Hepatocyte (in vitro differentiated cells): ENCODE measurements at regions not wholly inside any gene's neighbourhood (a gene's known extent, or its start where the extent isn't known, plus 50 kb on each side); places are given as distances from the start of the nearest gene placed in this dataset.

ENCODE experiments used
- DNase-seq: peaks from one replicate; pipeline ENCODE4 v3.0.0-alpha.2; 2016; ENCODE audit warnings: low spot score
- H2AFZ ChIP-seq: fragments of 200-600 bp; sonication (generic); 2 replicates; pipeline ENCODE4 v1.6.0; 2016; ENCODE audit warnings: antibody characterized with exemption, mild to moderate bottlenecking
- H3K27ac ChIP-seq: fragments of 200-600 bp; sonication (generic); 2 replicates; pipeline ENCODE4 v1.5.1; 2016; ENCODE audit warnings: mild to moderate bottlenecking
- H3K27me3 ChIP-seq: fragments of 200-600 bp; sonication (generic); 2 replicates; pipeline ENCODE4 v1.6.1; 2016
- H3K36me3 ChIP-seq: fragments of 200-600 bp; sonication (generic); replicated peaks from 2 replicates; pipeline ENCODE4 v1.5.1; 2016; ENCODE audit warnings: low read depth; ENCODE audit not compliant: insufficient read depth
- H3K4me1 ChIP-seq: fragments of 200-600 bp; sonication (generic); 2 replicates; pipeline ENCODE4 v1.5.1; 2016; ENCODE audit warnings: mild to moderate bottlenecking, moderate library complexity; ENCODE audit not compliant: insufficient read depth
- H3K4me2 ChIP-seq: fragments of 200-600 bp; sonication (generic); 2 replicates; pipeline ENCODE4 v1.6.0; 2016
- H3K4me3 ChIP-seq: fragments of 200-600 bp; sonication (generic); 2 replicates; pipeline ENCODE4 v1.5.1; 2016; ENCODE audit warnings: mild to moderate bottlenecking
- H3K79me2 ChIP-seq: fragments of 200-600 bp; sonication (generic); 2 replicates; pipeline ENCODE4 v1.6.0; 2017; ENCODE audit warnings: mild to moderate bottlenecking
- H3K9me2 ChIP-seq: fragments of 200-600 bp; sonication (generic); replicated peaks from 2 replicates; pipeline ENCODE4 v1.6.0; 2017; ENCODE audit warnings: mild to moderate bottlenecking; ENCODE audit not compliant: insufficient read depth
- H3K9me3 ChIP-seq: fragments of 200-600 bp; sonication (generic); 2 replicates; pipeline ENCODE4 v1.5.1; 2016; ENCODE audit warnings: low read depth, mild to moderate bottlenecking
- H4K20me1 ChIP-seq: fragments of 200-600 bp; sonication (generic); 2 replicates; pipeline ENCODE4 v1.6.0; 2016; ENCODE audit warnings: mild to moderate bottlenecking; ENCODE audit not compliant: insufficient read depth, poor library complexity, severe bottlenecking
- CTCF ChIP-seq: fragments of 200-600 bp; sonication (generic); IDR thresholded peaks from 2 replicates; pipeline ENCODE4 v1.5.1; 2016; ENCODE audit warnings: antibody characterized with exemption, mild to moderate bottlenecking; ENCODE audit not compliant: poor library complexity
- EZH2 ChIP-seq: fragments of 200-600 bp; sonication (generic); IDR thresholded peaks from 2 replicates; pipeline ENCODE4 v1.6.1; 2016; ENCODE audit warnings: antibody characterized with exemption, mild to moderate bottlenecking, borderline replicate concordance
- EZH2phosphoT487 ChIP-seq: fragments of 200-600 bp; sonication (generic); IDR thresholded peaks from one replicate; pipeline ENCODE4 v1.6.1; 2018; ENCODE audit warnings: antibody characterized with exemption, mild to moderate bottlenecking, low read depth, moderate library complexity; ENCODE audit not compliant: unreplicated experiment, severe bottlenecking
- WGBS: methylation state at CpG from one replicate; pipeline ENCODE4 v1.1.6; 2016; ENCODE audit warnings: low lambda C conversion rate; ENCODE audit errors: missing lambda C conversion rate; 5-methylcytosine and 5-hydroxymethylcytosine counted together

GRCh38 chr14:41289025-41289424, 317.7 kb upstream of the LRFN5 start:
- Histone ChIP-seq H3K4me3 (no peak overlapping the region), H3K79me2 (no peaks in the 10 kb centered on the region), H3K9me2 (no peaks in the 10 kb centered on the region), H3K27ac (no peak overlapping the region), H3K4me1 (no peaks in the 10 kb centered on the region), H3K36me3 (no peaks in the 10 kb centered on the region), H2AFZ (no peak overlapping the region), H3K27me3 (no peaks in the 10 kb centered on the region), H3K4me2 (no peak overlapping the region), H4K20me1 (no peaks in the 10 kb centered on the region), H3K9me3 (no peaks in the 10 kb centered on the region)
- TF ChIP-seq EZH2 (no peak), CTCF (no peak), EZH2phosphoT487 (no peak)
- 73% methylated on average over 5 of the region's 5 CpGs for WGBS
- DNase-seq, result no peak

GRCh38 chr14:41285186-41285748, 321.4 kb upstream of the LRFN5 start:
- H2AFZ ChIP-seq, result no peak overlapping the region
- DNase-seq, result peak; percentile 77
- H4K20me1 ChIP-seq, result no peaks in the 10 kb centered on the region
- 26% methylated on average over 4 of the region's 4 CpGs for WGBS
- no peaks in the 10 kb centered on the region for H3K4me1 ChIP-seq
- H3K36me3 ChIP-seq, result no peaks in the 10 kb centered on the region
- H3K27ac ChIP-seq, result no peak overlapping the region
- no peak for TF ChIP-seq EZH2phosphoT487
- no peak for TF ChIP-seq CTCF
- H3K9me3 ChIP-seq, result no peaks in the 10 kb centered on the region
- no peak overlapping the region for H3K4me3 ChIP-seq
- H3K27me3 ChIP-seq, result no peaks in the 10 kb centered on the region
- H3K9me2 ChIP-seq, result no peaks in the 10 kb centered on the region
- H3K4me2 ChIP-seq, result no peak overlapping the region
- H3K79me2 ChIP-seq, result no peaks in the 10 kb centered on the region

GRCh38 chr14:41280745-41281144, 325.9 kb upstream of the LRFN5 start:
- Histone ChIP-seq H3K4me2 (no peak overlapping the region), H3K36me3 (no peaks in the 10 kb centered on the region), H3K27ac (no peak overlapping the region), H2AFZ (no peak overlapping the region), H3K4me1 (no peaks in the 10 kb centered on the region), H3K79me2 (no peaks in the 10 kb centered on the region), H3K4me3 (no peak overlapping the region), H4K20me1 (no peaks in the 10 kb centered on the region), H3K27me3 (no peaks in the 10 kb centered on the region), H3K9me3 (no peaks in the 10 kb centered on the region), H3K9me2 (no peaks in the 10 kb centered on the region)
- WGBS, result 12% methylated on average over 1 of the region's 1 CpG
- DNase-seq, result peak; percentile 25
- TF ChIP-seq CTCF (peak; percentile 47), EZH2phosphoT487 (no peak), EZH2 (no peak)

GRCh38 chr14:41277450-41277849, 329.2 kb upstream of the LRFN5 start:
- Histone ChIP-seq H3K4me2 (no peak overlapping the region), H3K27me3 (no peaks in the 10 kb centered on the region), H3K36me3 (no peaks in the 10 kb centered on the region), H3K9me3 (no peaks in the 10 kb centered on the region), H4K20me1 (no peaks in the 10 kb centered on the region), H3K79me2 (no peaks in the 10 kb centered on the region), H2AFZ (no peak overlapping the region), H3K4me3 (no peak overlapping the region), H3K9me2 (no peaks in the 10 kb centered on the region), H3K4me1 (no peaks in the 10 kb centered on the region), H3K27ac (no peak overlapping the region)
- WGBS, result 79% methylated on average over 2 of the region's 2 CpGs
- TF ChIP-seq CTCF (no peak), EZH2phosphoT487 (no peak), EZH2 (no peak)
- no peak for DNase-seq
